CD4-positive, CD25-positive, alpha-beta regulatory T cell (primary cell): ENCODE measurements at regions not wholly inside any gene's neighbourhood (a gene's known extent, or its start where the extent isn't known, plus 50 kb on each side); places are given as distances from the start of the nearest gene placed in this dataset.

Experiments
- ATAC-seq, 2 donors: fragments of 150-1000 bp; cut with Tn5 transposase; one replicate each; pipeline ENCODE4 v1.10.0; 2021; ENCODE audit warnings: low read depth in 2 of 2, moderate number of reproducible peaks in 2 of 2, moderate library complexity in 1 of 2
- DNase-seq, 3 donors: peaks; one replicate each; pipeline versions ENCODE4 v3.0.0 to v3.0.0-alpha.2; 2012 to 2022; ENCODE audit warnings: mixed read lengths in 1 of 3
- H3K27ac ChIP-seq: one replicate; pipeline ENCODE4 v1.7.0; 2013; ENCODE audit warnings: mild to moderate bottlenecking, low read length; ENCODE audit not compliant: insufficient read depth, poor library complexity, severe bottlenecking
- H3K27me3 ChIP-seq: one replicate; pipeline ENCODE4 v1.7.0; 2013; ENCODE audit warnings: low read length; ENCODE audit not compliant: control insufficient read depth, insufficient read depth
- H3K36me3 ChIP-seq: one replicate; pipeline ENCODE4 v1.7.0; 2013; ENCODE audit warnings: mild to moderate bottlenecking, low read length, moderate library complexity; ENCODE audit not compliant: control insufficient read depth, insufficient read depth
- H3K4me1 ChIP-seq: 2 replicates; pipeline ENCODE4 v1.7.0; 2013; ENCODE audit warnings: mild to moderate bottlenecking, low read length; ENCODE audit not compliant: insufficient read depth, control insufficient read depth, poor library complexity, severe bottlenecking
- H3K4me3 ChIP-seq: one replicate; pipeline ENCODE4 v1.7.0; 2013; ENCODE audit warnings: low read depth, mild to moderate bottlenecking, low read length, moderate library complexity
- H3K9me3 ChIP-seq, 2 experiments: 1 replicate in 1 of 2; 2 replicates in 1 of 2; pipeline ENCODE4 v1.7.0; 2013; ENCODE audit warnings: low read length in 2 of 2, mild to moderate bottlenecking in 1 of 2, moderate library complexity in 1 of 2; ENCODE audit not compliant: control insufficient read depth in 2 of 2
- H3K27ac Mint-ChIP-seq, 3 donors: one replicate each; pipeline ENCODE4 v1.8.0; 2020 to 2022; ENCODE audit warnings: mild to moderate bottlenecking in 3 of 3, mixed read lengths in 3 of 3, moderate library complexity in 2 of 3
- H3K27me3 Mint-ChIP-seq: one replicate; pipeline ENCODE4 v1.8.0; 2022; ENCODE audit warnings: mild to moderate bottlenecking, mixed read lengths
- H3K36me3 Mint-ChIP-seq: one replicate; pipeline ENCODE4 v1.8.0; 2020; ENCODE audit warnings: mixed read lengths
- H3K4me1 Mint-ChIP-seq, 4 donors: one replicate each; pipeline ENCODE4 v1.8.0; 2020 to 2022; ENCODE audit warnings: mixed read lengths in 4 of 4, mild to moderate bottlenecking in 1 of 4
- H3K4me3 Mint-ChIP-seq, 4 donors: one replicate each; pipeline ENCODE4 v1.8.0; 2020 to 2022; ENCODE audit warnings: mild to moderate bottlenecking in 4 of 4, mixed read lengths in 4 of 4, moderate library complexity in 3 of 4
- H3K9me3 Mint-ChIP-seq, 7 donors: one replicate each; pipeline ENCODE4 v1.8.0; 2020 to 2022; ENCODE audit warnings: mixed read lengths in 7 of 7, mild to moderate bottlenecking in 3 of 7, moderate library complexity in 2 of 7

GRCh38 chr5:127133071-127133470 lies 59.8 kb upstream of the C5orf63 start:
- H3K27me3 Mint-ChIP-seq: peaks cover 7% of the 10 kb centered on the region
- Histone ChIP-seq H3K36me3 (no peaks in the 10 kb centered on the region), H3K27me3 (peaks cover 3% of the 10 kb centered on the region), H3K4me1 (no peaks in the 10 kb centered on the region), H3K9me3 (no peaks in the 10 kb centered on the region), H3K27ac (no peak overlapping the region), H3K4me3 (no peak overlapping the region)
- H3K4me1 Mint-ChIP-seq: no peaks in the 10 kb centered on the region
- H3K27ac Mint-ChIP-seq: no peak overlapping the region
- ATAC-seq (no peak), DNase-seq (no peak)
- H3K9me3 Mint-ChIP-seq: no peaks in the 10 kb centered on the region
- H3K4me3 Mint-ChIP-seq: no peak overlapping the region
- no peaks in the 10 kb centered on the region for H3K36me3 Mint-ChIP-seq

- no peak overlapping the region for H3K4me3 Mint-ChIP-seq
- H3K9me3 ChIP-seq: no peaks in the 10 kb centered on the region
- H3K4me3 ChIP-seq: no peak overlapping the region
- H3K27ac Mint-ChIP-seq: no peak overlapping the region
- H3K4me1 Mint-ChIP-seq: peaks cover 0 to 2% (median 0%) of the 10 kb centered on the region in 4 donors
- no peaks in the 10 kb centered on the region for H3K4me1 ChIP-seq
- peaks cover 11% of the 10 kb centered on the region for H3K27me3 ChIP-seq
- H3K9me3 Mint-ChIP-seq: peaks cover 0 to 2% (median 0%) of the 10 kb centered on the region in 7 donors
- no peak overlapping the region for H3K27ac ChIP-seq
- H3K36me3 ChIP-seq: no peaks in the 10 kb centered on the region
- H3K27me3 Mint-ChIP-seq: peaks cover 11% of the 10 kb centered on the region
- H3K36me3 Mint-ChIP-seq: no peaks in the 10 kb centered on the region
- ATAC-seq: no peak
- no peak for DNase-seq
These were observed 63.6 kb upstream of the C5orf63 start for GRCh38 chr5:127136908-127137307.

GRCh38 chr5:127143722-127144121 lies 70.4 kb upstream of the C5orf63 start:
- Histone ChIP-seq H3K36me3 (no peaks in the 10 kb centered on the region), H3K4me1 (no peaks in the 10 kb centered on the region), H3K27me3 (peaks cover 4% of the 10 kb centered on the region), H3K27ac (no peak overlapping the region), H3K9me3 (no peaks in the 10 kb centered on the region), H3K4me3 (no peak overlapping the region)
- Mint-ChIP-seq H3K4me1 (peaks cover 0 to 2% (median 0%) of the 10 kb centered on the region in 4 donors), H3K9me3 (peaks cover 0 to 5% (median 0%) of the 10 kb centered on the region in 7 donors), H3K4me3 (no peak overlapping the region), H3K36me3 (no peaks in the 10 kb centered on the region), H3K27ac (peak overlapping the region in 1 of 3 donors; percentile 3), H3K27me3 (peaks cover 7% of the 10 kb centered on the region)
- DNase-seq (no peak), ATAC-seq (no peak)

- ATAC-seq (no peak), DNase-seq (no peak)
- peaks cover 3 to 22% (median 13%) of the 10 kb centered on the region in 7 donors for H3K9me3 Mint-ChIP-seq
- no peaks in the 10 kb centered on the region for H3K36me3 ChIP-seq
- H3K4me3 ChIP-seq: no peak overlapping the region
- H3K36me3 Mint-ChIP-seq: peaks cover 3% of the 10 kb centered on the region
- H3K4me1 ChIP-seq: no peaks in the 10 kb centered on the region
- H3K9me3 ChIP-seq: peaks cover 0 to 6% of the 10 kb centered on the region in 2 experiments
- no peak overlapping the region for H3K27ac ChIP-seq
- no peak overlapping the region for H3K4me3 Mint-ChIP-seq
- H3K27ac Mint-ChIP-seq: no peak overlapping the region
- peaks cover 20% of the 10 kb centered on the region for H3K27me3 Mint-ChIP-seq
- H3K27me3 ChIP-seq: no peaks in the 10 kb centered on the region
- no peaks in the 10 kb centered on the region for H3K4me1 Mint-ChIP-seq
These were observed 79.7 kb upstream of the C5orf63 start for GRCh38 chr5:127153031-127153430.

- Mint-ChIP-seq H3K36me3 (peaks cover 3% of the 10 kb centered on the region), H3K4me3 (peak overlapping the region in 1 of 4 donors; percentile 21), H3K27me3 (peaks cover 24% of the 10 kb centered on the region), H3K27ac (peak overlapping the region in 1 of 3 donors; percentile 73), H3K4me1 (no peaks in the 10 kb centered on the region), H3K9me3 (peaks cover 5 to 26% (median 13%) of the 10 kb centered on the region in 7 donors)
- no peaks in the 10 kb centered on the region for H3K27me3 ChIP-seq
- ATAC-seq (no peak), DNase-seq (no peak)
- H3K27ac ChIP-seq: no peak overlapping the region
- H3K9me3 ChIP-seq: peaks cover 0 to 6% of the 10 kb centered on the region in 2 experiments
- no peak overlapping the region for H3K4me3 ChIP-seq
- H3K4me1 ChIP-seq: no peaks in the 10 kb centered on the region
- no peaks in the 10 kb centered on the region for H3K36me3 ChIP-seq
These were observed 80.2 kb upstream of the C5orf63 start for GRCh38 chr5:127153521-127153920.

- H3K9me3 ChIP-seq: peaks cover 0 to 3% of the 10 kb centered on the region in 2 experiments
- no peak overlapping the region for H3K27ac ChIP-seq
- no peak overlapping the region for H3K4me3 ChIP-seq
- Mint-ChIP-seq H3K27me3 (peaks cover 27% of the 10 kb centered on the region), H3K4me1 (no peaks in the 10 kb centered on the region), H3K36me3 (no peaks in the 10 kb centered on the region), H3K27ac (no peak overlapping the region), H3K9me3 (peaks cover 0 to 6% (median 1%) of the 10 kb centered on the region in 7 donors), H3K4me3 (no peak overlapping the region)
- ATAC-seq (no peak), DNase-seq (no peak)
- no peaks in the 10 kb centered on the region for H3K36me3 ChIP-seq
- peaks cover 10% of the 10 kb centered on the region for H3K27me3 ChIP-seq
- H3K4me1 ChIP-seq: no peaks in the 10 kb centered on the region
These were observed 90.4 kb upstream of the C5orf63 start for GRCh38 chr5:127163750-127164149.

GRCh38 chr5:127170918-127171600 lies 97.8 kb upstream of the C5orf63 start:
- H3K4me3 ChIP-seq: no peak overlapping the region
- no peak overlapping the region for H3K27ac Mint-ChIP-seq
- H3K36me3 Mint-ChIP-seq: no peaks in the 10 kb centered on the region
- ATAC-seq (no peak), DNase-seq (no peak)
- no peaks in the 10 kb centered on the region for H3K27me3 ChIP-seq
- H3K36me3 ChIP-seq: no peaks in the 10 kb centered on the region
- H3K4me1 Mint-ChIP-seq: no peaks in the 10 kb centered on the region
- H3K4me1 ChIP-seq: no peaks in the 10 kb centered on the region
- no peak overlapping the region for H3K4me3 Mint-ChIP-seq
- H3K27ac ChIP-seq: no peak overlapping the region
- H3K9me3 Mint-ChIP-seq: peaks cover 0 to 11% (median 1%) of the 10 kb centered on the region in 7 donors
- no peaks in the 10 kb centered on the region for H3K9me3 ChIP-seq
- peaks cover 31% of the 10 kb centered on the region for H3K27me3 Mint-ChIP-seq

- DNase-seq (no peak), ATAC-seq (no peak)
- H3K36me3 Mint-ChIP-seq: no peaks in the 10 kb centered on the region
- no peaks in the 10 kb centered on the region for H3K4me1 Mint-ChIP-seq
- H3K4me1 ChIP-seq: no peaks in the 10 kb centered on the region
- H3K9me3 Mint-ChIP-seq: peaks cover 0 to 11% (median 2%) of the 10 kb centered on the region in 7 donors
- H3K4me3 ChIP-seq: no peak overlapping the region
- H3K27me3 ChIP-seq: peaks cover 3% of the 10 kb centered on the region
- H3K27ac ChIP-seq: no peak overlapping the region
- H3K36me3 ChIP-seq: no peaks in the 10 kb centered on the region
- H3K27me3 Mint-ChIP-seq: peaks cover 10% of the 10 kb centered on the region
- no peaks in the 10 kb centered on the region for H3K9me3 ChIP-seq
- no peak overlapping the region for H3K4me3 Mint-ChIP-seq
- H3K27ac Mint-ChIP-seq: no peak overlapping the region
These were observed 103.5 kb upstream of the C5orf63 start for GRCh38 chr5:127176769-127177168.
